RCC 7860 (cell line): ENCODE measurements at regions not wholly inside any gene's neighbourhood (a gene's known extent, or its start where the extent isn't known, plus 50 kb on each side); places are given as distances from the start of the nearest gene placed in this dataset.

Source experiments
- DNase-seq: peaks from one replicate; pipeline ENCODE4 v3.0.0-alpha.2; 2015; ENCODE audit warnings: low spot score
- FAIRE-seq: peaks from 2 replicates; lab custom pipeline; 2012; peaks lifted over from hg19 to GRCh38; lab: Jason Lieb, UNC

DNA sequence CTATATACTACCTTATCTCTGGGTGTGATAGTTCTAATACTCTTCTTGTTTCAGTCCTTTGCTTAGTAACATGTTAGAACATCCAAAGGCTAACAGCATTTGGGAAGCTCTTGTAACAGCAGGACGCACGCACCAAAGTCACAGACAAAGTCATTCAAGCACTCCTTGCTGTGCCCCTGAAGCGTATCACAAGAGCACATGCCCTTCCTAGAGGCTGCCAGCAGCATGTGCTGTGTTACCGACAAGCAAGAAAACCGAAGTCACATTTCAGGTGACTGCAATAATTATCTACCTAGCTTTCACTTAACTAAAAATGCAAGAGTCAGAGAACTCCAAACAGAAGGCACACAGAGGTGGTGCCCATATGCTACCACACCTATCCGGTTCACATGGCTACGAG is 194.1 kb downstream of the KLF12 start:
- no peak for FAIRE-seq

DNA sequence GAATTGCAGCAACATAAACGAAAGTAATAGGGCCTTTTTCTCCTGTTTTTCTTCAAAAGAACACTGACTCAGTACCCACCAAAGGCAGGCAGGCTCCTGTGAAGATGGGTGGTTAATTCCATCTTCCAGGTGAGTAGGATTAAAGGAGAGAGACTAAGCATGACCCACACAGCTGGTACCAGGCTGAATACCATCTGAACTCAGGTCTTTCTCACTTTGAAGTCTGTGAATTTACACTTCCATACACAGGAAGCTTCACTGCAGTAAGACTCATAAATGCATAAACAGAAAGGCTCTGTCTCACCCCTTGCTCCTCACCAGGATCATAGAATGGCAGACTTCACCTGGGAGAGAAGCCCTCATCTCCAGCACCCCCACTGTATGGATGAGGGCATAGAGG is 194.6 kb downstream of the KLF12 start:
- FAIRE-seq (no peak), DNase-seq (no peak)

More for the DNA sequence above, 194.1 kb downstream of the KLF12 start:
- no peak for DNase-seq

DNA sequence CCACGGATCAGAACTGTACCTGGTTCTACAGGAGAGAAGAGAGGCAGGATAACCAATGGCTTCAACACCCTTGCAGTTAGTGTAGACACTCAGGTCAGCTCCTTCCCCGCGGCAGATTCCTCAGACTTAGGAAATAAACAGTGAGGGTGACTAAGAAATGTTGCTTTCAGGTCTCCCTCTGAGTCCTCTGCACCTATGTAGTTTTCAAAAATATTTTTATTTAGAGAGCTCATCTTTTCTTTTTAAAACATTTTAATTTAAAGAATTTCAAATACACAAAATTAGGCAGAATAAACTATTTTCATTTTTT is 195.2 kb downstream of the KLF12 start:
- DNase-seq (no peak), FAIRE-seq (no peak)

DNA sequence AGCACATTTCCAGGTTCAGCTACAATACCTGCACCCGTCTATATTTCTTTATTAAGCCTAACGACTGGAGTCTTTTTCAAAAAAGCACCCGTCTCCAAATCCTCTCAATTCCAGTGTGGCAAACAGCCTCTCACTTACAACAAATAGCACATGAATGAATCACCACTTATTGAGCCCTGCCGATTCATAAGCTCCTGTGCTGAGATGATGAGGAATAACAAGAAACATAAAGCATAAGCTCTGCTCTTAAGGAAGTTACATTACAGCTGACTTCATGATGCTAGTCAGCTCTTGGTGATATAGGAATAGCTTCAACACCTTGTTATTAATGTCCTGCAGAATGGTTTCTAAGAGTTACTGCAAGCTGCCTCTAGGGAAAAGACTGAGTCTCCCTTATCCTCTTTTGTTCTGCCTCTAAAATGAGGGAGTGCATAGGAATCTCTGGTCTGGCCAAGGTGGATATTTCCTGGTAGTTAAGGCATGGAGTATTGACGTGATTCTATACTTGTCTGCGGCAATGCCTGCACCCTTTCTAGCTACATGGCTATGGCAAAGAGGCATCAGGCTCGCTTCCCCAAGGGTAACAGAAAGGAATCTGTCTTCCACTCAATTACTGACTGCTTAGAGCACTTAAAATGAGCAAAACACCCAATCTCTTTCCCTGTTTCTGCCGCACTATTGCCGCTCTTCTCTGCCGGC is 195.7 kb downstream of the KLF12 start:
- FAIRE-seq (no peak), DNase-seq (peak; percentile 56)

DNA sequence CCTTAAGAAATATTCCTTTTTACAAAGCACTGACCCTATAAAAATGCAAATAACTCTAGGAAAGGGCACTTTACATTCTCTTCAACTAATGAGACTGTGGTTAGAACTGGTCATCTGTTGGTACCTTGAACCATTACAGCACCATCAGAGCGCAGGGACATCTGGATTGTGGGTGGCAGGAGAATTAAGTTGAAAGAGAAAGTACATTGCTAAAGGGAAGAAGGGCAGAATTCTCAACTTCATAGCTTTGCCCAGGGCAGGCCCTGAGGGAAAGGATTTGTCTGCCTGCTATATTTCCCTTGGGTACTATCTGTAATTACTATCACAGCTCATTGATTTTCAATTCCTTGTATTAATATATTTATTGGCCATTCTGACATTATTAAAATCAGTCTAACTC is 196.8 kb downstream of the KLF12 start:
- DNase-seq (no peak), FAIRE-seq (no peak)

DNA sequence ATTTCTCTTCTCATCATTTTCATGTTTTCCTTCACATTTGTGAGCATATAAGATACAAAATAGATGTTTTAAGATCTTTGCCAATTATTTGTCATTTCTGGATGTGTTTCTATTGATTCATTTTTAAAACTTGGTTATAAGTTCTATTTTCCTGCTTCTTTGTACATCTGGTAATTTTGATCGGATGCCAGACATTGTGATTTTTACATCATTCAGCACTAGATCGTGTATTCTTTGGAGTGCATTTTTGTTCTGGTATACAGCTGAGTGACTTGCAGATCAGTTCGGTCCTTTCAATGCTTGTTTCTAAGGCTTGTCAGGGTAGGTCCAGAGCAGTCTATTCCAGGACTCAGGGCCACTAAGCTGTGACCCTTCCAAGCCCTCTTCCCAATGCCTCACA is 198.2 kb downstream of the KLF12 start:
- no peak for DNase-seq
- no peak for FAIRE-seq

DNA sequence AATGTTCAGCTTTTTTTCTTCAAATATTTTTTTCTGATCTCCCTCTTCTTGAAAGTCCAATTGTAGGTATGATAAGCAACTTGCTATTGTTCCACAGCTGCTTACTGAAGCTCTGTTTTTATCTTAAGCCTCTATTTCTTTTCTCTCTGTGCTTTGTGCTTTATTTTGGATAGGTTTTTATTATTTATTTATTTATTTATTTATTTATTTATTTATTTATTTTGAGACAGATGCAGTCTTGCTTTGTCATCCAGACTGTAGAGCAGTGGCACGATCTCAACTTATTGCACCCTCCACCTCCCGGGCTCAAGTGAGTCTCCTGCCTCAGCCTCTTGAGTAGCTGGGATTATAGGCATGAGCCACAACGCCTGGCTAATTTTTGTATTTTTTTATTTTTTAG is 199.4 kb downstream of the KLF12 start:
- no peak for FAIRE-seq

DNA sequence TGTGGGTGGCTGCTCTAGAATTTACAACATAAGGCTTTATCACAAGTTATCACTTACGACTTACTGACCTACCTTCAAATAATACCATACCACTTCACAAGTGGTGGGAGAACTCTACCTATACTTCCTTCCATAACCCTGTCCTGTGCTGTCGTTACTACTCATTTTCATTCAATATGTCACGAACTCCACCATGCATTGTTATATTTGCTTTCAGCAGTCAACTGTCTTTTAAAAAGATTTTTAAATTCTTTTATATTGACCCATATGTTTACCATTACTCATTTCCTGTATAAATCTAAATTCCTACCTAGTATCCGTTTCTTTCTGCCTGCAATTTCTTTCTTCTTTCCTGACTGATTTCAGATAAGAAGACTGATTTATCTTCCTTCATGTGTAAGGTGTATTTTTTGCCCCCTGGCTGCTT is 200.0 kb downstream of the KLF12 start:
- FAIRE-seq (no peak), DNase-seq (peak; percentile 10)

More for the DNA sequence above, 199.4 kb downstream of the KLF12 start:
- DNase-seq: no peak

DNA sequence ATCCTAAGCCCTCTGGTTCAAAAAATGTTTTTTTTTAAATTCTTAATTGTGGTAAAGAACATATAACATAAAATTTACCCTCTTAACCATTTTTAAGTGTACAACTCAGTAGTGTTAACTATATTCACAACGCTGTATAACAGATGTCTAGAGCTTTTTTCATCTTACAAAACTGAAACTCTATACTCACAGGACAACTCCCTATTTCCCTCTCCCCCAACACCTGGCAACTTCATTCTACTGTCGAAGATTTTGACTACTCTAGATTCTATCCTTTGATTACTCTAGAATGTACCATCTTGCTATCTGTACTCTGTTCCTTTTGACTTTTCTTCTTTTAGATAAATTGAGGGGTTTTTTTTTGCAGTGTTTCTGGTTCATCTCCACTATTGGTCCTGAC is 200.4 kb downstream of the KLF12 start:
- FAIRE-seq (no peak), DNase-seq (no peak)

DNA sequence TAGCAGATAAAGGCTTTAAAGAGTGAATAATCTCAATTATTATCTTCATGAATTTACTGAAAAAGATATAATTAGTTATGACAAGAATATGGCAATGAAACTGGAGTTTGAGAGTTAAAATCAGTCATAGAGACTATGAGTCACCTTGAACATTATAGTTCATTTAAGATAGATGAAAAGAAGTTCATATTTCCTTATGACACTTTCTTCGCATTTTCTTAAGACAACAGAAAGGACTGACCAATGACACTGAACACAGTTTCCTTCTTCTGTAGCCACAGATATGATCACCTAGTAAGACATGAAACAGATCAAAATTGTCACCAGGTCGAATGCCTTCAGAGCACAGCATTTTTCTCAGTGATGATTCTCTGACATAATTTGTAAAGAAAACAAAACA is 202.1 kb downstream of the KLF12 start:
- no peak for DNase-seq
- no peak for FAIRE-seq

DNA sequence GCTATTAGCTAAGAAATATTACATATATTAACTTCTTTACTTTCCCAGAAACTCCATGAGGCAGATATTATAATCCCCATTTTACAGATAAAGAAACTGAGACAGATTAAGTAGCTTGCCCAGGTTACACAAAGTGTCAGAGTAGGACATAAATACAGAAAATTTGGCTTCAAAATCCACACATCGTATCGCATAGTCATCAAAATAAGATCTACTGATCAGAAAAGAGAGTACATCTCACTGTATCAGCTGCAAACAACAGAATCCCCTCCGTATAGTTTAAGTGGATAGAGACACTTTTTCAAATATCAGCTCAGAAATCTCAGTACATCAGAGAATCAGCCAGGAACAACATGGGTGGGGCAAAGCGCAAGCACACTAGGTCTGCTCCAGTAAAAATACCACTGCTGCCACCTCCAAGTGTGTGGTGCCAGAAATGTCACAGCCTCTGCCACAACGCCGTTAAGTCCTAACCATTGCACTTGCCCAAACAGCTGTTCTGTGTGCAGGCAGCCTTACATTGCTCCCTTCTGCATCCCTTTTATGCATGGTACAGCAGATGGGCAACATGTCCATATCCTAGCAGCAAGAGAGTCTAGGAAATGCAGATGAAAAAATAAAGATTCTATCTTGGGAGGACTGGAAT is 204.8 kb downstream of the KLF12 start:
- DNase-seq (no peak), FAIRE-seq (no peak)

DNA sequence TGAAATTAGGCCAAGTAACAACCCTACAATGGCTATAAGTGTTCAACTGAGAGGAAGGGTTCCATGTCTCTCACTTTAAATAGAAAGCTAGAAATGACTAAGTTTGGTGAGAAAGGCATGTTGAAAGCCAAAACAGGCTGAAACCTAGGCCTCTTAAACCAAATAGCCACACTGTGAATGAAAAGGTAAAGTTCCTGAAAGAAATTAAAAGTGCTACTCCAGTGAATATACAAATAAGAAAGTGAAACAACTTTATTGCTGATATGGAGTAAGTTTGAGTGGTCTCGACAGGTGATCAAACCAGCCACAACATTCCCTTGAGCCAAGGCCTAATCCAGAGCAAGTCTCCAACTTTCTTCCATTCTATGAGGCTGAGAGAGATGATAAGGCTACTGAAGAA is 209.6 kb downstream of the KLF12 start:
- FAIRE-seq: no peak
- DNase-seq: no peak

DNA sequence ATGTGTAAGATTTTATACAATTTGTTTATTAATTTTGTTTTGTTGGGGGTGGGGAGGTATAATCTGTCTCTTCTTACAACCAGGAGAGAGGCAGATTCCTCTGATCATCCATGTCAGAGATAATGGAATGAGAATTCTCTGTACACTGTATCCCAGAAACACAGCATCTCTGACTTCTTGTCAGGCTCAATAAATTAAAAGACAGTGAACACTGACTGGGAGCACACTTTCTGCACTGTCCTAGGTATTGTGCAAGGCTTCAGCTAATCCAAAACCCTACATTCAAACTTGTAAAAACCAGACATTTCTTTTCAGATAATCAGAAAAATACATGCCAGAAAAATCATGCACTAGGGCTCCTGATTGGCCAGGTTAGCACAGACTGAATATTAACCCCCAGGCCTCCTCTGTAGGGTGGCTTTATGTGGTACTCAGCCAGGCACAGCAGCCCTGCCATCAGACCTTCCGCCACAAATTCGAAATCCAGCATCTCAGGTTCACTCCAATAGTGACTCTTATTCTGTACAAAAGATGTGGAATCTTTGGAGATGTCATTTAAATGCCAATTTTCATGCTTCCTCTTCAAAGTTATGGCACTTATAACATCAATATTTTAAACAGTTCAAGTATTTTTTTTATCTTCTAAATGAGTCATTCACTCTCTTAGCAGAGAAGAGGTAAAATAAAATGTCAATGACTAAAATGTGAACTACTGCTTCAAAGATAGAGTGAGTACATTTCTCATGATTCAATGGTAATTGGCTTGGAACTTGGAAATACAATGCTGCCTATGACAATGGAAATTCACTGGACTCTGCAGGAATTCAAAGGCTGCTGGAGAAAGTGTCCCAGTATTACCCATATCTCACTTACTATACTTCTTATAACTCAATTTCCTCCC is 211.5 kb downstream of the KLF12 start:
- FAIRE-seq (no peak), DNase-seq (no peak)

DNA sequence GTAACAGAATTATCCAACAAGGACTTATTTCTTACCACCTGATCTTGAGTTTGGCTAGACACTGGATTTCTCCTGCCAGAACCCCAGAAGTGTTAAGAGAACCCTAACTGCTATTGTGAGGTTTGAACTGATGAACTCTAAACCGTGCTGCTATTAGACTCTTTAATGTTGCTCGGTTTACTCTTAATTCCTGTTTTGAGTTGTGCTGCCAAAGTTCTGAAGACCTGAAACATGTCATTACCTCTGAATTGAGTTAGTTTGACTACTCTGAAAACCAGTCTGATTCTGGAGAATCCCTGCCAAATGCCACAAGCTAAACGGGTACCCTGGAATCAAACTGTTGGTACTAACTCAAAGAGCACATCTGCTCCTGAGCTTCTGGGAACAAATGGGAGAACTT is 215.5 kb downstream of the KLF12 start:
- FAIRE-seq: no peak
- DNase-seq: no peak

DNA sequence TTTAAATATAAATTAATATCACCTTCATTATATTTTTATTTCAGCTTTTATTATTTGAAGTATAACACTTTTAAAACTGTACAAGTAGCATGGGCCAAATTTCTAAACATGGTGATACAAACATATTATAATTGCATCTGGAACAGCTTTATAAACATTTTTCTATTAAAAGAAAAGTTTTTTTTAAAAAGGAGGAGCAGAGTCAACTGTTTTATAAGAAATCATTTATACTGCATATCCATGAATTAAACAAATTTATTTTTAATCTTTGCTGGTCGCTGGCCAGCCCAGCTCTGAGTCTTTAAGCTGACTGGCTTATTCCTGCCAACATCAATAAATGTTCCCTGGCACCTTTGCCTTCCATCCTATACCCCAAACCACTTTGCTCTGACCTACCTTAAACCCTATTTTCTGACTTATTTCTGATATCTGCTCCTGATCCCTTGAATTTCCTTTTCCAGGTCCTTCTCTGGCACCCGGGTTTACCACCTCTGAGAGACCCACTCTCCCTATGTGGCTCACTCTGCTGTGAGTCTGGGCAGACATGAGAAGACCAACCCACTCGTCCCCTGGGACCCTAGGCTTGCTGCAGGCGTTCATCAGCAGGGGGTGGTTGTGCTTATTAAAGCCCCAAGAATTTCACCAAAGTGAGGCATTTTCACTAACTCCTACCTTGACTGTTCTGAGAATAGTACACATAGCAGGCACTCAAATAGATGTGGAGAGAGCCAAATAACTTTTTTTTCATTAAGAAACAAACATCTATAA is 220.3 kb downstream of the KLF12 start:
- DNase-seq (no peak), FAIRE-seq (no peak)

DNA sequence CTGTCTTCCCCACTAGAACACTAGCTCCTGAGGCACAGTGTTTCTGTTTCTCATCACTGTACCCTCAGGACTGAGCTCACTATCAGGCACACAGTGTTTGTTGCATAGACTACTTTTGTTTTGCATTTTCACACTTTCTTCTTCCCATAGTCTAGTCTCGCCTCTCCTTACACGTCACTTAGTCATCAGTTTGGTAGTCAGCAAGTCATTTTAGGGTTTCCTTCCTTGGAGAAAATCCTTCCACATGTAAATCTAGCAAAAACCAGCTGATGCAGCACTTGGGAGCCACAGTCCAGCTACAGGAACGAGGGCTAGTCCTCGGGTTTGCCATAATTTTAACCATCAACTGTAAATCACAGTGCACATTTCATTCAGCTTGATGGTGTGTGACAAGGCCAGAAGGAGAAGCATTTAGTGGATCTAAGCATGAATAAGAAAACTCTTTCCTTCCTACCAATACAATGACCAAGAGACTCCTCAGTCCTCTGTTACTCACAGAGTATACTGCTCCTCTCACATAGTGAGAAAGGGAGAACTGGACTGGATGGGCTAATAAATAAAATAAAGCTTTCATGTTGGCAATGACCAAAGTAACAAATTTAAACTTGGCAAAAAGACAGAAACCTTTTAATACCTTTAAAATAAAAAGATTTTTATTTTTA is 221.0 kb downstream of the KLF12 start:
- FAIRE-seq: no peak

DNA sequence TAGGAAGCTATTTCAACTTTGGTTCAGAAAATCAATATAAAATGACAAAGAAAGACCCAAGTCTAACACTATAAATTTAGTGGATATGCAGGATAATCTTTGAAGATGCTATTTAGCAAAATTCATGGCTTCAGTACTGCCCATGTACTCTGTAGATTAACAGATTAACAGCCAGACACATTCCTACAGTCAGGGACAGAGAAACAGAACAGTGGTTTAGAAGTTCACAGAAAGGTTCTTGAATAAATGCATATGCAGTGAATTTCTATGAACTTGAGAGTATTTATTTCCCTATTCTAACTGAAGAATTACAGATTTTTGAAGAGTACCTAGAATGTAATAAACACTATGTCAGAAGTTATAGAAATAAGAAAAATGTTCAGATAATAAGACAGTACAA is 222.8 kb downstream of the KLF12 start:
- no peak for FAIRE-seq
- DNase-seq: no peak

More for the DNA sequence above, 221.0 kb downstream of the KLF12 start:
- DNase-seq: peak; percentile 20

DNA sequence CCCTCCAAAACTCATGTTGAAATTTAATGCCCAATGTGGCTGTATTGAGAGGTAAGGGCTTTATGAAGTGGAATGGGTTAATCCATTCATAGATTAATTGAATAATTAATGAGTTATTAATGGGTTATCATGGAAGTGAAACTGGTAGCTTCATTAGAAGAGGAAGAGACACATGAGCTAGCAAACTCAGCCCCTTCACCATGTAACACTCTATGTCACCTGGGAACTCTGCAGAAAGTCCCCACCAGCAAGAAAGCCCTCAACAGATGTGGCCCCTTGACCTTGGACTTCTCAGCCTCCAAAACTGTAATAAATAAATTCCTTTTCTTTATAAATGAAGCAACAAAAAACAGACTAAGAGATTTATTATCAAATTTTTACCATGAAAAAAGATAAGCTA is 223.5 kb downstream of the KLF12 start:
- FAIRE-seq: no peak
- DNase-seq: no peak

DNA sequence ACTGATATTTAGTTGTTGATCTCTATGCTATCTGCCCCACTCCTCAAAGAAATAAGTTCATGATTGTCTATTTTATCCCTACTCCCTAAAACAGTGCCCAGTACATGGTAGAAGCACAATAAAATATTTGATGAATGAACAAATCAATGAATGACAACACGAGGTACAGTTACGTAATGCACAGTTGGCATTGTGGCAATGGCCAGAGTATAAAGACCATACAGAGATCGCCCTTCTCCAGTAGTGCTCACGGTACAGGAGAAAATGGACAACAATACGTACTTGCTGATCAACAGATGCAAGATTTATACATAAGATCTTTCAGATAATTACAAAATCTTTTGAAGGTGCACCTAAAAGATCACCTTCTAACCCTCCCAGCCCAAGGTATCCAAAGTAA is 225.4 kb downstream of the KLF12 start:
- DNase-seq (no peak), FAIRE-seq (no peak)

DNA sequence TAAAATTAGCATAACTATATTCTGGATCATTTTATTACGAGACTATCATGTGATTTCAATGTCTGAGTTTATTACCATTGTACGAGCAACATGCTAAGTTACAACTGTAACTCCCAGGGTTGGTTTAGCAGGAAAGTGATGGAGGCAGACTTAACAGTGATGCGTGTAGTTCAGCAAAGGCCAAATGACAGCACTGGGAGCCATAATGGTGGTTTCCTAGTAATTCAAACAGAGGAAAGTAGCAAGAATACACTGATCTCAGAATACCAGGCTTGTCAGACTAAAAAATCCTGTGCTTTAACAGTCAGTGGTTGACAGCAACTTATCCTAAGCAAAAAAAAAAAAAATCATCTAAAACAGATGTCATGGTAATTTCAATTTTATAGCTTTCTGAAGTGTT is 229.6 kb downstream of the KLF12 start:
- FAIRE-seq: no peak
- no peak for DNase-seq

DNA sequence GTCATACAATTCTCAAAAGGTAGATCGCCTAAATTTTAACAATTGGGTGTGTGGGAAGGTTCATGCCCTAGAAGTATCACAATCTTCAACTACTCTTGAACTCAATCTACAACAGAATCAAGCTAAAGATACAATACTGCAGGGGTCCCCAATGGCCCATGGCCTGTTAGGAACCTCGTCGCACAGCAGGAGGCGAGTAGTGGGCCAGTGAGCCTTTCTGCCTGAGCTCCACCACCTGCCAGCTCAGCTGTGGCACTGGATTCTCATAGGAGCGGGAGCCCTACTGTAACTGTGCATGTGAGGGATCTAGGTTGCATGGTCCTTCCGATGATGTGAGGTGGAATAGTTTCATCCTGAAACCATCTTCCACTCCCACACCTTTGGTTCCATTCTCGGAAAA is 230.6 kb downstream of the KLF12 start:
- FAIRE-seq (no peak), DNase-seq (no peak)
